ENCODE measurements at regions not wholly inside any gene's neighbourhood (a gene's known extent, or its start where the extent isn't known, plus 50 kb on each side); places are given as distances from the start of the nearest gene placed in this dataset.

GRCh38 chr3:88000853-88001252, 58.0 kb downstream of the CGGBP1 start:
- FAIRE-seq = no peak
- Histone ChIP-seq H3K4me1 (ENCODE audit: control insufficient read depth, extremely low read depth, insufficient read depth, low read length) (peaks cover 8% of the 10 kb centered on the region), H3K36me3 (ENCODE audit: control insufficient read depth in 2 of 2, extremely low read depth in 1 of 2, insufficient read depth in 2 of 2, low read length in 2 of 2) (no peaks in the 10 kb centered on the region), H3K27me3 (ENCODE audit: control insufficient read depth in 2 of 2, insufficient read depth in 2 of 2, low read length in 2 of 2) (peaks cover 0 to 7% of the 10 kb centered on the region in 2 experiments), H3K79me2 (ENCODE audit: control insufficient read depth, insufficient read depth, low read length) (no peaks in the 10 kb centered on the region), H2AFZ (ENCODE audit: low read depth, low read length) (peak overlapping the region; percentile 84), H3K9me3 (replicated peaks; ENCODE audit: control insufficient read depth, insufficient read depth, low read length) (no peaks in the 10 kb centered on the region), H3K9me1 (replicated peaks; ENCODE audit: control insufficient read depth, extremely low read depth, insufficient read depth, low read length) (no peaks in the 10 kb centered on the region), H3K9ac (replicated peaks; ENCODE audit: extremely low read depth, insufficient read depth, low read length) (no peak overlapping the region), H3K27ac (ENCODE audit: insufficient read depth, low read depth, low read length) (no peak overlapping the region), H3K4me3 (replicated peaks in 1 of 3; ENCODE audit: insufficient read depth in 1 of 3, low read depth in 1 of 3, low read length in 3 of 3) (no peak overlapping the region), H3K4me2 (ENCODE audit: insufficient read depth, low read length) (peak overlapping the region; percentile 40), H4K20me1 (replicated peaks; ENCODE audit: control insufficient read depth, extremely low read depth, insufficient read depth, low read length) (no peaks in the 10 kb centered on the region)
- TF ChIP-seq POLR2AphosphoS5 (IDR thresholded peaks at IDR 0.05; ENCODE audit: insufficient read depth, low read depth, low read length) (no peak), FOS (IDR thresholded peaks at IDR 0.05; ENCODE audit: borderline replicate concordance, insufficient read depth, low read length) (no peak), GATA2 (IDR thresholded peaks at IDR 0.05; ENCODE audit: insufficient read depth, insufficient read length, low read depth, low read length) (no peak), EZH2 (IDR thresholded peaks at IDR 0.05; ENCODE audit: borderline replicate concordance, low read depth, low read length, severe bottlenecking) (no peak), MYC (IDR thresholded peaks at IDR 0.05; ENCODE audit: low read depth, low read length) (no peak)
- intact Hi-C loops (cut with micrococcal nuclease) = no loop called here
- ChIA-PET POLR2A (no interaction called here), CTCF (interaction anchor here (1.0 to 3.2 kb wide), 10 partner anchors 8 to 740 kb away, joined by 3 to 55 read pairs (median 14); no protein-coding TSS in a partner anchor)
- DNase-seq (ENCODE audit: low read depth, low spot score) = peak; percentile 20
- no TSS peak for BruUV-seq (replicated peaks)
- dilution Hi-C loops (cut with MboI; ENCODE audit: extremely low pct_ligation_motif_present, low sequenced_read_pairs) = no loop called here

GRCh38 chr3:87997966-87998365, 60.8 kb downstream of the CGGBP1 start:
- Histone ChIP-seq H3K36me3 (ENCODE audit: control insufficient read depth in 2 of 2, extremely low read depth in 1 of 2, insufficient read depth in 2 of 2, low read length in 2 of 2) (no peaks in the 10 kb centered on the region), H3K9me3 (replicated peaks; ENCODE audit: control insufficient read depth, insufficient read depth, low read length) (no peaks in the 10 kb centered on the region), H2AFZ (ENCODE audit: low read depth, low read length) (peak overlapping the region; percentile 1), H3K4me3 (replicated peaks in 1 of 3; ENCODE audit: insufficient read depth in 1 of 3, low read depth in 1 of 3, low read length in 3 of 3) (no peak overlapping the region), H3K9me1 (replicated peaks; ENCODE audit: control insufficient read depth, extremely low read depth, insufficient read depth, low read length) (no peaks in the 10 kb centered on the region), H3K4me2 (ENCODE audit: insufficient read depth, low read length) (no peak overlapping the region), H3K4me1 (ENCODE audit: control insufficient read depth, extremely low read depth, insufficient read depth, low read length) (peaks cover 6% of the 10 kb centered on the region), H3K27ac (ENCODE audit: insufficient read depth, low read depth, low read length) (no peak overlapping the region), H3K9ac (replicated peaks; ENCODE audit: extremely low read depth, insufficient read depth, low read length) (no peak overlapping the region), H3K79me2 (ENCODE audit: control insufficient read depth, insufficient read depth, low read length) (no peaks in the 10 kb centered on the region), H3K27me3 (ENCODE audit: control insufficient read depth in 2 of 2, insufficient read depth in 2 of 2, low read length in 2 of 2) (peaks cover 0 to 7% of the 10 kb centered on the region in 2 experiments), H4K20me1 (replicated peaks; ENCODE audit: control insufficient read depth, extremely low read depth, insufficient read depth, low read length) (no peaks in the 10 kb centered on the region)
- no peak for FAIRE-seq
- no peak for DNase-seq (ENCODE audit: low read depth, low spot score)
- intact Hi-C loops (cut with micrococcal nuclease) (no loop called here), dilution Hi-C loops (cut with MboI; ENCODE audit: extremely low pct_ligation_motif_present, low sequenced_read_pairs) (no loop called here)
- CTCF ChIA-PET = interaction anchor here (1.0 kb wide), 1 partner anchor 700 kb away, joined by 4 read pairs; no protein-coding TSS in a partner anchor
- TF ChIP-seq POLR2A (IDR thresholded peaks at IDR 0.05; ENCODE audit: low read depth, low read length) = no peak
- TF ChIP-seq JUN (IDR thresholded peaks at IDR 0.05; ENCODE audit: borderline replicate concordance, insufficient read depth, insufficient read length, low read depth) = no peak
- TF ChIP-seq MAX (IDR thresholded peaks at IDR 0.05; ENCODE audit: insufficient read depth, insufficient read length) = no peak
- no peak for TF ChIP-seq POLR2AphosphoS5 (IDR thresholded peaks at IDR 0.05; ENCODE audit: insufficient read depth, low read depth, low read length)
- no peak for TF ChIP-seq FOS (IDR thresholded peaks at IDR 0.05; ENCODE audit: borderline replicate concordance, insufficient read depth, low read length)
- no peak for TF ChIP-seq MYC (IDR thresholded peaks at IDR 0.05; ENCODE audit: low read depth, low read length)
- TF ChIP-seq CTCF (IDR thresholded peaks at IDR 0.05; ENCODE audit: extremely low read depth in 1 of 2, insufficient read depth in 1 of 2, low read depth in 1 of 2, low read length in 2 of 2) = no peak
- TF ChIP-seq GATA2 (IDR thresholded peaks at IDR 0.05; ENCODE audit: insufficient read depth, insufficient read length, low read depth, low read length) = no peak
- TF ChIP-seq EZH2 (IDR thresholded peaks at IDR 0.05; ENCODE audit: borderline replicate concordance, low read depth, low read length, severe bottlenecking) = no peak
- no TSS peak for BruUV-seq (replicated peaks)
- POLR2A ChIA-PET = no interaction called here
